ENCODE measurements at regions not wholly inside any gene's neighbourhood (a gene's known extent, or its start where the extent isn't known, plus 50 kb on each side); places are given as distances from the start of the nearest gene placed in this dataset.

DNA sequence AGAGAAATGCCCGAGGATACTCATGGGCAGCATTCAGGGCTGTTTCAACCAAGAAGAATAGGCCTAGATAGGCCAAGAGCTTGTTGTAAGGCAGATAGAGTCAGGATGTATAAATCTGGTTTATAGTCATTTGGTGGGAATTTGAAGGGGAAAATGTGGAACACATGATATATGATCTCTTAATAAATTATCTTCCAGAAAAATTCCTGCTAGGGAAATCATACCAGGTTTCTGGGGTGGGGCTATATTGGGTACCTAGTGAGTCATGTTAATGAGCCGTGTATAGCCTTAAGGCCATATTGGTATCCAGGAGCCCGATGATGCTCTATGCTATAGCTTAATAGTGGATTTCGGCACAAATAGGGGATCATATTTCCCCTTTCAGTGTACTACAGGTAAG is 51.5 kb upstream of the HTR2A start:
- peaks cover 30% of the 10 kb centered on the region for H3K9me3 ChIP-seq (ENCODE audit: insufficient read depth, low read depth, low read length)
- no peak overlapping the region for H3K4me3 ChIP-seq (ENCODE audit: low read length)
- H3K27ac ChIP-seq (ENCODE audit: low read depth, low read length): peak overlapping the region; percentile 93
- H3K36me3 ChIP-seq (ENCODE audit: insufficient read depth, low read length): no peaks in the 10 kb centered on the region
- H3K9ac ChIP-seq (ENCODE audit: low read depth, low read length): no peak overlapping the region
- WGBS: 95% methylated on average over 4 of the region's 4 CpGs
- no peaks in the 10 kb centered on the region for H3K27me3 ChIP-seq (ENCODE audit: insufficient read depth, low read length)
- peaks cover 18% of the 10 kb centered on the region for H3K4me1 ChIP-seq (ENCODE audit: insufficient read depth, low read length)

DNA sequence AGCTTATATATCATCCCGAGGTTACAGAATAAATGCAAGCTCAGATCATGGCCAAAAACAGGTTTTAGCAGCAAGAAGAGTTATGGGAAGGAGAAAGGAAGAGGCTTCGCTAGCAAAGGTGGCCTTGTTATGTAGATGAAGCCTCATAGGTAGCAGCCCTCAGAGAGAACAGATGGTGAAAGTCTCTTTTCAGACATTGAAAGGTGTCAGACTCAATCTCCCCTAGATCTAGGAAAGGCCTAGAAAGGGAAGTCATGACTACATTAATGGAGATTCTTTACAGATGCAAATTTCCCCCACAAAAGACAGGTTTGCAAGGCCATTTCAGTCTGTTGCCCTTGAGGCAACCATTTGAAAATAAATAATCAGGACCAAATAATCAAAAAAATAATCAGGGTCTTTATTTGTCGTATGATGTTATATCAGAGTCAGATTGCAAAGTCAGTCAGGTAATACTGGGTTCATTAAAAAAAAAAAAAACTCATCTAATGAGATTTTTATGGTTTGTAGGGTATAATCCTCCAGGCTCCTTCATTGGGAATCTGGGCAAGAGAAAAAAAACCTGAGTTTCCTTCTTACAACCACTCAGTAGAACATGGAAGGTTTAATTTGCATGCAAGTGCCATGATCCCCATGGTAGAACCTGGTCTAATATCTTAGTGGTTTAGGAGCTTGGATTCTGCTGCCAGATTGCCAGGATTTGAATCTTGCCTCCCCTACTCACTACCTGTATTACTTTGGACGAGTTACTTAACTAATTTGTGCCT is 50.8 kb upstream of the HTR2A start:
- 0 out of 2 replicates have a peak overlapping the region, but pooled peaks have one; percentile 18 for H3K9ac ChIP-seq (ENCODE audit: low read depth, low read length)
- H3K9me3 ChIP-seq (ENCODE audit: insufficient read depth, low read depth, low read length): peaks cover 33% of the 10 kb centered on the region
- H3K4me1 ChIP-seq (ENCODE audit: insufficient read depth, low read length): peaks cover 18% of the 10 kb centered on the region
- H3K36me3 ChIP-seq (ENCODE audit: insufficient read depth, low read length): no peaks in the 10 kb centered on the region
- H3K27ac ChIP-seq (ENCODE audit: low read depth, low read length): peak overlapping the region; percentile 93
- H3K27me3 ChIP-seq (ENCODE audit: insufficient read depth, low read length): no peaks in the 10 kb centered on the region
- 37% methylated on average over 2 of the region's 4 CpGs for WGBS
- H3K4me3 ChIP-seq (ENCODE audit: low read length): no peak overlapping the region
